ENCODE measurements at regions not wholly inside any gene's neighbourhood (a gene's known extent, or its start where the extent isn't known, plus 50 kb on each side); places are given as distances from the start of the nearest gene placed in this dataset.

- Histone ChIP-seq H2BK5ac (ENCODE audit: insufficient read length, low read length) (no peak overlapping the region), H3K4ac (ENCODE audit: low read depth, low read length) (no peak overlapping the region), H3K79me2 (ENCODE audit: insufficient read depth, low read length) (no peaks in the 10 kb centered on the region), H2AFZ (ENCODE audit: low read length) (no peak overlapping the region), H3K18ac (ENCODE audit: insufficient read length, low read depth, low read length) (no peak overlapping the region), H4K5ac (ENCODE audit: insufficient read length, low read depth, low read length) (no peak overlapping the region), H2BK120ac (ENCODE audit: low read depth, low read length, poor library complexity, severe bottlenecking) (no peak overlapping the region), H2BK12ac (ENCODE audit: insufficient read length, low read depth, low read length) (no peak overlapping the region), H3K27me3 (ENCODE audit: insufficient read depth, low read length) (no peaks in the 10 kb centered on the region), H3K9ac (ENCODE audit: extremely low read depth, insufficient read length, low read length) (no peak overlapping the region), H3K14ac (ENCODE audit: insufficient read depth, low read length) (no peak overlapping the region), H3K4me2 (ENCODE audit: insufficient read depth, insufficient read length, low read length) (no peak overlapping the region), H3K56ac (ENCODE audit: insufficient read length, low read depth, low read length) (no peak overlapping the region), H3K79me1 (ENCODE audit: insufficient read depth, low read depth, low read length, poor library complexity, severe bottlenecking) (no peaks in the 10 kb centered on the region), H4K20me1 (ENCODE audit: control insufficient read depth, insufficient read depth, insufficient read length) (no peaks in the 10 kb centered on the region), H4K91ac (ENCODE audit: insufficient read length, low read depth, low read length) (no peak overlapping the region), H3K23ac (ENCODE audit: insufficient read length, low read depth, low read length) (no peak overlapping the region), H3T11ph (ENCODE audit: low read length) (no peak overlapping the region), H2BK20ac (ENCODE audit: low read depth, low read length, poor library complexity, severe bottlenecking) (no peak overlapping the region), H3K4me1 (ENCODE audit: insufficient read depth, low read length) (no peaks in the 10 kb centered on the region), H3K23me2 (ENCODE audit: insufficient read length, low read depth, low read length, poor library complexity, severe bottlenecking) (no peaks in the 10 kb centered on the region), H3K27ac (ENCODE audit: insufficient read length, low read depth, low read length) (no peak overlapping the region), H4K8ac (replicated peaks; ENCODE audit: insufficient read length, low read depth, low read length) (no peak overlapping the region), H2AK5ac (ENCODE audit: insufficient read length, low read length) (no peak overlapping the region), H2BK15ac (ENCODE audit: low read depth, low read length) (no peak overlapping the region), H3K9me3 (ENCODE audit: control insufficient read depth, low read depth, low read length) (no peaks in the 10 kb centered on the region)
- no peaks in the 10 kb centered on the region for H3K4me1 Mint-ChIP-seq
- no CpG with 5 or more reads among the region's 5 CpGs for WGBS (ENCODE audit: extremely low coverage, insufficient read length, low lambda C conversion rate)
- H3K27ac Mint-ChIP-seq: no peak overlapping the region
- H3K9me3 Mint-ChIP-seq: peaks cover 2 to 4% of the 10 kb centered on the region in 2 experiments; a peak in 3 of 5 replicates
- TF ChIP-seq, protein P1, sequence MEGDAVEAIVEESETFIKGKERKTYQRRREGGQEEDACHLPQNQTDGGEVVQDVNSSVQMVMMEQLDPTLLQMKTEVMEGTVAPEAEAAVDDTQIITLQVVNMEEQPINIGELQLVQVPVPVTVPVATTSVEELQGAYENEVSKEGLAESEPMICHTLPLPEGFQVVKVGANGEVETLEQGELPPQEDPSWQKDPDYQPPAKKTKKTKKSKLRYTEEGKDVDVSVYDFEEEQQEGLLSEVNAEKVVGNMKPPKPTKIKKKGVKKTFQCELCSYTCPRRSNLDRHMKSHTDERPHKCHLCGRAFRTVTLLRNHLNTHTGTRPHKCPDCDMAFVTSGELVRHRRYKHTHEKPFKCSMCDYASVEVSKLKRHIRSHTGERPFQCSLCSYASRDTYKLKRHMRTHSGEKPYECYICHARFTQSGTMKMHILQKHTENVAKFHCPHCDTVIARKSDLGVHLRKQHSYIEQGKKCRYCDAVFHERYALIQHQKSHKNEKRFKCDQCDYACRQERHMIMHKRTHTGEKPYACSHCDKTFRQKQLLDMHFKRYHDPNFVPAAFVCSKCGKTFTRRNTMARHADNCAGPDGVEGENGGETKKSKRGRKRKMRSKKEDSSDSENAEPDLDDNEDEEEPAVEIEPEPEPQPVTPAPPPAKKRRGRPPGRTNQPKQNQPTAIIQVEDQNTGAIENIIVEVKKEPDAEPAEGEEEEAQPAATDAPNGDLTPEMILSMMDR (conservative IDR thresholded peaks at IDR 0.05): no peak
- no peaks in the 10 kb centered on the region; a peak in 1 of 7 replicates for H3K36me3 Mint-ChIP-seq (ENCODE audit: insufficient read depth in 1 of 3, low read depth in 3 of 3)
- H3K4me3 Mint-ChIP-seq: no peak overlapping the region
- no peaks in the 10 kb centered on the region for H3K27me3 Mint-ChIP-seq (ENCODE audit: low read depth)
- DNase-seq: no peak
Observed at GRCh38 chr4:13977746-13978145, 350.2 kb upstream of the BOD1L1 start.

Measured in H9 (cell line).